HCT116 (cell line): ENCODE measurements at regions not wholly inside any gene's neighbourhood (a gene's known extent, or its start where the extent isn't known, plus 50 kb on each side); places are given as distances from the start of the nearest gene placed in this dataset.

ENCODE experiments used
- ELF1 ChIP-seq: IDR thresholded peaks from 2 replicates; pipeline ENCODE4 v1.6.1; 2012; ENCODE audit warnings: low read depth, borderline replicate concordance
- EZH2 ChIP-seq: fragments of 200-600 bp; sonication (generic); IDR thresholded peaks from 2 replicates; pipeline ENCODE4 v1.6.1; 2017; ENCODE audit warnings: antibody characterized with exemption, mixed run types
- POLR2A ChIP-seq: IDR thresholded peaks from 2 replicates; pipeline ENCODE4 v1.7.0; 2011; ENCODE audit warnings: borderline replicate concordance; ENCODE audit not compliant: insufficient read depth, insufficient read length; ENCODE audit errors: extremely low read depth
- SP1 ChIP-seq: IDR thresholded peaks from 2 replicates; pipeline ENCODE4 v1.6.1; 2012; ENCODE audit warnings: low read depth
- ZNF274 ChIP-seq: fragments of 200-500 bp; sonication (Bioruptor generic); IDR thresholded peaks from 2 replicates; pipeline ENCODE4 v1.6.1; 2014; ENCODE audit warnings: mild to moderate bottlenecking, low read depth, low read length, inconsistent platforms
- TF ChIP-seq, protein P1 (sequence below), 3 experiments: fragments of 200-600 bp in 1 of 3; sonication (generic) in 1 of 3; IDR thresholded peaks in 2 of 3; conservative IDR thresholded peaks in 1 of 3; 2 replicates each; pipeline ENCODE4 v1.5.1; 2012 to 2017; ENCODE audit warnings: low read depth in 2 of 3, low read length in 2 of 3, antibody characterized with exemption in 1 of 3, borderline replicate concordance in 1 of 3, control low read depth in 1 of 3, mild to moderate bottlenecking in 1 of 3, mixed read lengths in 1 of 3, mixed run types in 1 of 3, moderate library complexity in 1 of 3; ENCODE audit not compliant: insufficient read depth in 1 of 3
- TF ChIP-seq, protein P2 (sequence below): IDR thresholded peaks from 2 replicates; pipeline ENCODE4 v1.6.1; 2012; ENCODE audit warnings: low read depth

GRCh38 chrX:46130247-46130646, 415.0 kb downstream of the ZNF674 start:
- TF ChIP-seq SP1 (no peak), ELF1 (no peak), EZH2 (no peak), POLR2A (no peak), ZNF274 (no peak)
- TF ChIP-seq, protein P1, sequence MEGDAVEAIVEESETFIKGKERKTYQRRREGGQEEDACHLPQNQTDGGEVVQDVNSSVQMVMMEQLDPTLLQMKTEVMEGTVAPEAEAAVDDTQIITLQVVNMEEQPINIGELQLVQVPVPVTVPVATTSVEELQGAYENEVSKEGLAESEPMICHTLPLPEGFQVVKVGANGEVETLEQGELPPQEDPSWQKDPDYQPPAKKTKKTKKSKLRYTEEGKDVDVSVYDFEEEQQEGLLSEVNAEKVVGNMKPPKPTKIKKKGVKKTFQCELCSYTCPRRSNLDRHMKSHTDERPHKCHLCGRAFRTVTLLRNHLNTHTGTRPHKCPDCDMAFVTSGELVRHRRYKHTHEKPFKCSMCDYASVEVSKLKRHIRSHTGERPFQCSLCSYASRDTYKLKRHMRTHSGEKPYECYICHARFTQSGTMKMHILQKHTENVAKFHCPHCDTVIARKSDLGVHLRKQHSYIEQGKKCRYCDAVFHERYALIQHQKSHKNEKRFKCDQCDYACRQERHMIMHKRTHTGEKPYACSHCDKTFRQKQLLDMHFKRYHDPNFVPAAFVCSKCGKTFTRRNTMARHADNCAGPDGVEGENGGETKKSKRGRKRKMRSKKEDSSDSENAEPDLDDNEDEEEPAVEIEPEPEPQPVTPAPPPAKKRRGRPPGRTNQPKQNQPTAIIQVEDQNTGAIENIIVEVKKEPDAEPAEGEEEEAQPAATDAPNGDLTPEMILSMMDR (IDR thresholded peaks at IDR 0.05 in 2 of 3, conservative IDR thresholded peaks at IDR 0.05 in 1 of 3; ENCODE audit: borderline replicate concordance in 1 of 3, insufficient read depth in 1 of 3, low read depth in 2 of 3, low read length in 2 of 3): no peak
- TF ChIP-seq, protein P2, sequence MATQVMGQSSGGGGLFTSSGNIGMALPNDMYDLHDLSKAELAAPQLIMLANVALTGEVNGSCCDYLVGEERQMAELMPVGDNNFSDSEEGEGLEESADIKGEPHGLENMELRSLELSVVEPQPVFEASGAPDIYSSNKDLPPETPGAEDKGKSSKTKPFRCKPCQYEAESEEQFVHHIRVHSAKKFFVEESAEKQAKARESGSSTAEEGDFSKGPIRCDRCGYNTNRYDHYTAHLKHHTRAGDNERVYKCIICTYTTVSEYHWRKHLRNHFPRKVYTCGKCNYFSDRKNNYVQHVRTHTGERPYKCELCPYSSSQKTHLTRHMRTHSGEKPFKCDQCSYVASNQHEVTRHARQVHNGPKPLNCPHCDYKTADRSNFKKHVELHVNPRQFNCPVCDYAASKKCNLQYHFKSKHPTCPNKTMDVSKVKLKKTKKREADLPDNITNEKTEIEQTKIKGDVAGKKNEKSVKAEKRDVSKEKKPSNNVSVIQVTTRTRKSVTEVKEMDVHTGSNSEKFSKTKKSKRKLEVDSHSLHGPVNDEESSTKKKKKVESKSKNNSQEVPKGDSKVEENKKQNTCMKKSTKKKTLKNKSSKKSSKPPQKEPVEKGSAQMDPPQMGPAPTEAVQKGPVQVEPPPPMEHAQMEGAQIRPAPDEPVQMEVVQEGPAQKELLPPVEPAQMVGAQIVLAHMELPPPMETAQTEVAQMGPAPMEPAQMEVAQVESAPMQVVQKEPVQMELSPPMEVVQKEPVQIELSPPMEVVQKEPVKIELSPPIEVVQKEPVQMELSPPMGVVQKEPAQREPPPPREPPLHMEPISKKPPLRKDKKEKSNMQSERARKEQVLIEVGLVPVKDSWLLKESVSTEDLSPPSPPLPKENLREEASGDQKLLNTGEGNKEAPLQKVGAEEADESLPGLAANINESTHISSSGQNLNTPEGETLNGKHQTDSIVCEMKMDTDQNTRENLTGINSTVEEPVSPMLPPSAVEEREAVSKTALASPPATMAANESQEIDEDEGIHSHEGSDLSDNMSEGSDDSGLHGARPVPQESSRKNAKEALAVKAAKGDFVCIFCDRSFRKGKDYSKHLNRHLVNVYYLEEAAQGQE: no peak
